ENCODE measurements at regions not wholly inside any gene's neighbourhood (a gene's known extent, or its start where the extent isn't known, plus 50 kb on each side); places are given as distances from the start of the nearest gene placed in this dataset.

- TF ChIP-seq CTCF (conservative IDR thresholded peaks at IDR 0.05; ENCODE audit: low read depth in 2 of 2) (no peak), CREB1 (CRISPR knock-in tag; IDR thresholded peaks at IDR 0.05; ENCODE audit: low read depth) (no peak), POLR2AphosphoS5 (IDR thresholded peaks at IDR 0.05; ENCODE audit: low read depth) (no peak), ZNF331 (CRISPR knock-in tag; IDR thresholded peaks at IDR 0.05; ENCODE audit: low read depth) (no peak), STAT1 (IDR thresholded peaks at IDR 0.05; ENCODE audit: unreplicated experiment) (no peak), REST (IDR thresholded peaks at IDR 0.05; ENCODE audit: unreplicated experiment) (no peak), NANOG (IDR thresholded peaks at IDR 0.05; ENCODE audit: borderline replicate concordance) (no peak), ZNF462 (CRISPR knock-in tag; IDR thresholded peaks at IDR 0.05) (no peak), ZNF114 (CRISPR knock-in tag; IDR thresholded peaks at IDR 0.05) (no peak), EZH2 (IDR thresholded peaks at IDR 0.05; ENCODE audit: low read depth, unreplicated experiment) (no peak), JUNB (IDR thresholded peaks at IDR 0.05; ENCODE audit: unreplicated experiment) (no peak), EZH2phosphoT487 (IDR thresholded peaks at IDR 0.05; ENCODE audit: unreplicated experiment) (no peak)
- TF ChIP-seq, protein P1, sequence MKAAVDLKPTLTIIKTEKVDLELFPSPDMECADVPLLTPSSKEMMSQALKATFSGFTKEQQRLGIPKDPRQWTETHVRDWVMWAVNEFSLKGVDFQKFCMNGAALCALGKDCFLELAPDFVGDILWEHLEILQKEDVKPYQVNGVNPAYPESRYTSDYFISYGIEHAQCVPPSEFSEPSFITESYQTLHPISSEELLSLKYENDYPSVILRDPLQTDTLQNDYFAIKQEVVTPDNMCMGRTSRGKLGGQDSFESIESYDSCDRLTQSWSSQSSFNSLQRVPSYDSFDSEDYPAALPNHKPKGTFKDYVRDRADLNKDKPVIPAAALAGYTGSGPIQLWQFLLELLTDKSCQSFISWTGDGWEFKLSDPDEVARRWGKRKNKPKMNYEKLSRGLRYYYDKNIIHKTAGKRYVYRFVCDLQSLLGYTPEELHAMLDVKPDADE (IDR thresholded peaks at IDR 0.05) = no peak
- no peak overlapping the region for H3K27ac Mint-ChIP-seq
- Histone ChIP-seq H4K20me1 (replicated peaks; ENCODE audit: insufficient read depth) (no peaks in the 10 kb centered on the region), H2AFZ (no peak overlapping the region), H3K27me3 (ENCODE audit: insufficient read depth) (no peaks in the 10 kb centered on the region), H3K27ac (ENCODE audit: low read depth) (no peak overlapping the region), H3K36me3 (ENCODE audit: insufficient read depth) (peaks cover 5% of the 10 kb centered on the region; the same call in 1 of the 2 replicates), H3F3A (replicated peaks; ENCODE audit: low read depth) (no peaks in the 10 kb centered on the region), H3K4me1 (ENCODE audit: insufficient read depth) (peaks cover 4% of the 10 kb centered on the region; the same call in 1 of the 2 replicates), H3K9me2 (ENCODE audit: insufficient read depth) (no peaks in the 10 kb centered on the region), H3K79me2 (replicated peaks; ENCODE audit: insufficient read depth) (no peaks in the 10 kb centered on the region), H3K4me3 (no peak overlapping the region), H3K4me2 (no peak overlapping the region)
- peaks cover 4% of the 10 kb centered on the region for H3K27me3 Mint-ChIP-seq (ENCODE audit: insufficient read depth, low read depth, poor library complexity)
- H3K9me3 Mint-ChIP-seq = peaks cover 18% of the 10 kb centered on the region
- H3K4me1 Mint-ChIP-seq = no peaks in the 10 kb centered on the region
- peaks cover 8% of the 10 kb centered on the region; the same call in 2 of the 3 replicates for H3K36me3 Mint-ChIP-seq (ENCODE audit: low read depth)
- H3K4me3 Mint-ChIP-seq = no peak overlapping the region
- DNase-seq (ENCODE audit: low spot score) (no peak), ATAC-seq (no peak)
These were observed 73.7 kb downstream of the TMEM212 start for GRCh38 chr3:171916888-171917287.

Measured in GM23338 (cell line).